SH-SY5Y (cell line): ENCODE measurements at regions not wholly inside any gene's neighbourhood (a gene's known extent, or its start where the extent isn't known, plus 50 kb on each side); places are given as distances from the start of the nearest gene placed in this dataset.

Experiments used
- GATA2 ChIP-seq: IDR thresholded peaks from 2 replicates; pipeline ENCODE4 v1.6.1; 2011; ENCODE audit warnings: mild to moderate bottlenecking, low read depth, low read length
- GATA3 ChIP-seq: IDR thresholded peaks from 2 replicates; pipeline ENCODE4 v1.6.1; 2011; ENCODE audit warnings: low read depth, mild to moderate bottlenecking, low read length, moderate library complexity

- TF ChIP-seq GATA3: no peak
- no peak for TF ChIP-seq GATA2
Observed at GRCh38 chr14:85221832-85222231, 308.1 kb upstream of the FLRT2 start.
